HepG2 (cell line): ENCODE measurements at regions not wholly inside any gene's neighbourhood (a gene's known extent, or its start where the extent isn't known, plus 50 kb on each side); places are given as distances from the start of the nearest gene placed in this dataset.

ENCODE experiments used
- EP300 ChIP-seq, 3 experiments: sonication (generic) in 1 of 3; formaldehyde crosslinking in 1 of 3; IDR thresholded peaks; 2 replicates each; pipeline versions ENCODE4 v1.5.1 to v1.6.1; 2011 to 2020; ENCODE audit warnings: low read depth in 2 of 3, low read length in 2 of 3, borderline replicate concordance in 1 of 3, improper control_type of control experiment in 1 of 3, mild to moderate bottlenecking in 1 of 3, missing genetic modification reagents in 1 of 3, moderate library complexity in 1 of 3
- FOXJ3 ChIP-seq: sonication (generic); formaldehyde crosslinking; IDR thresholded peaks from 2 replicates; pipeline ENCODE4 v1.4.0; 2020; ENCODE audit warnings: missing genetic modification reagents, mild to moderate bottlenecking, borderline replicate concordance
- NCOR1 ChIP-seq: fragments of 200-600 bp; sonication (generic); IDR thresholded peaks from 2 replicates; pipeline ENCODE4 v1.7.0; 2017; ENCODE audit warnings: antibody characterized with exemption, low read length, borderline replicate concordance
- NFE2L2 ChIP-seq: fragments of 150-350 bp; IDR thresholded peaks from 2 replicates; pipeline ENCODE4 v1.6.1; 2014; ENCODE audit warnings: low read length
- POLR2AphosphoS2 ChIP-seq: IDR thresholded peaks from 2 replicates; pipeline ENCODE4 v1.6.1; 2011; ENCODE audit warnings: low read depth, low read length, improper control_type of control experiment
- RAD51 ChIP-seq: fragments of 450-650 bp; IDR thresholded peaks from 2 replicates; pipeline ENCODE4 v1.6.1; 2016; ENCODE audit warnings: borderline replicate concordance
- RNF2 ChIP-seq: fragments of 450-650 bp; conservative IDR thresholded peaks from 2 replicates; pipeline ENCODE4 v1.6.1; 2016; ENCODE audit warnings: low read depth
- SRF ChIP-seq: IDR thresholded peaks from 2 replicates; pipeline ENCODE4 v1.6.1; 2011; ENCODE audit warnings: mild to moderate bottlenecking, low read depth, low read length, moderate library complexity
- ZNF10 ChIP-seq: sonication (generic); formaldehyde crosslinking; IDR thresholded peaks from 2 replicates; pipeline ENCODE4 v1.4.0; 2020; ENCODE audit warnings: mild to moderate bottlenecking, low read depth, missing genetic modification reagents, borderline replicate concordance
- ZNF3 ChIP-seq: IDR thresholded peaks from 2 replicates; pipeline ENCODE4 v1.7.0; 2017; ENCODE audit warnings: inconsistent platforms
- TF ChIP-seq, protein P1 (sequence below), 2 experiments: sonication (generic) in 1 of 2; formaldehyde crosslinking in 1 of 2; IDR thresholded peaks; 2 replicates each; pipeline versions ENCODE4 v1.4.0 to v1.6.1; 2016 to 2020; ENCODE audit warnings: borderline replicate concordance in 1 of 2, low read depth in 1 of 2, mild to moderate bottlenecking in 1 of 2, missing genetic modification reagents in 1 of 2
- TF ChIP-seq, protein P2 (sequence below): fragments of 450-650 bp; IDR thresholded peaks from 2 replicates; pipeline ENCODE4 v1.6.1; 2017

DNA sequence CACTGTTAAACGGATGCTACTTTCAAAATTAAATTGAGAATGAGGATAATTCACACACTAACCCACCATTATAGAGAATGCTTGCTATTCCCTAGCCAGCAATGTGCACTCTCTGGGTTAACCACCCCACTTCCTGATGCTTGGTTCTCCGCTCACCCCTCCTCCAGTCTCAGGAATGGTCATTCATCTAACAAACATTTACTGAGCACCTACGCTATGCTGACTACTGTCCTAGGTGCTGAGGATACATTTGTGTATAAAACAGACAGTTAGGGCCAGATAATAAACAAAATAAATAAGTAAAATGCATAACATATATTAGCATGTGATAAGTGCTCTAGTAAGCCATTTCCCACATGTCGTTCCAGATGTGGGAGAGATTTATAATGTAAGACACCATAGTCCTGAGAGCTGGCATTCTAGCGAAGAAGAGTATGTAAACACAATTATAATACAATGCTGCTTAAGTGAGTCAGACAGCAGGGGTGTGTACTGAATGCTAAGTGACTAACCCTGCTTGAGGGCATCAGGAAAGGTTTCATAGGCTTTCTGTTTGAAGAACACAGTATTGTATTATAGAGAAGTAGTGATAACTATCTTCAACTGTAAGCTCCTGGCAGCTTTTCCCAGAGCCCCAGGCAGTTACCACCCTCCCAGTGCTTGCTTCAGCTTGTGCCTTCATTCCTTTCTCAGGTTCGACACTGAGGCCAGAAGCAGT is 126.7 kb upstream of the CACHD1 start:
- no peak for TF ChIP-seq NFE2L2
- TF ChIP-seq SRF = no peak
- TF ChIP-seq ZNF3 = no peak
- TF ChIP-seq, protein P1, sequence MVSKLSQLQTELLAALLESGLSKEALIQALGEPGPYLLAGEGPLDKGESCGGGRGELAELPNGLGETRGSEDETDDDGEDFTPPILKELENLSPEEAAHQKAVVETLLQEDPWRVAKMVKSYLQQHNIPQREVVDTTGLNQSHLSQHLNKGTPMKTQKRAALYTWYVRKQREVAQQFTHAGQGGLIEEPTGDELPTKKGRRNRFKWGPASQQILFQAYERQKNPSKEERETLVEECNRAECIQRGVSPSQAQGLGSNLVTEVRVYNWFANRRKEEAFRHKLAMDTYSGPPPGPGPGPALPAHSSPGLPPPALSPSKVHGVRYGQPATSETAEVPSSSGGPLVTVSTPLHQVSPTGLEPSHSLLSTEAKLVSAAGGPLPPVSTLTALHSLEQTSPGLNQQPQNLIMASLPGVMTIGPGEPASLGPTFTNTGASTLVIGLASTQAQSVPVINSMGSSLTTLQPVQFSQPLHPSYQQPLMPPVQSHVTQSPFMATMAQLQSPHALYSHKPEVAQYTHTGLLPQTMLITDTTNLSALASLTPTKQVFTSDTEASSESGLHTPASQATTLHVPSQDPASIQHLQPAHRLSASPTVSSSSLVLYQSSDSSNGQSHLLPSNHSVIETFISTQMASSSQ (IDR thresholded peaks at IDR 0.05; ENCODE audit: low read depth) = no peak
- TF ChIP-seq, protein P1 (CRISPR knock-in tag; IDR thresholded peaks at IDR 0.05; ENCODE audit: borderline replicate concordance) = no peak
- no peak for TF ChIP-seq ZNF10
- no peak for TF ChIP-seq NCOR1
- no peak for TF ChIP-seq RAD51
- TF ChIP-seq FOXJ3 (CRISPR knock-in tag) = no peak
- no peak for TF ChIP-seq POLR2AphosphoS2
- TF ChIP-seq RNF2 = no peak
- TF ChIP-seq, protein P2, sequence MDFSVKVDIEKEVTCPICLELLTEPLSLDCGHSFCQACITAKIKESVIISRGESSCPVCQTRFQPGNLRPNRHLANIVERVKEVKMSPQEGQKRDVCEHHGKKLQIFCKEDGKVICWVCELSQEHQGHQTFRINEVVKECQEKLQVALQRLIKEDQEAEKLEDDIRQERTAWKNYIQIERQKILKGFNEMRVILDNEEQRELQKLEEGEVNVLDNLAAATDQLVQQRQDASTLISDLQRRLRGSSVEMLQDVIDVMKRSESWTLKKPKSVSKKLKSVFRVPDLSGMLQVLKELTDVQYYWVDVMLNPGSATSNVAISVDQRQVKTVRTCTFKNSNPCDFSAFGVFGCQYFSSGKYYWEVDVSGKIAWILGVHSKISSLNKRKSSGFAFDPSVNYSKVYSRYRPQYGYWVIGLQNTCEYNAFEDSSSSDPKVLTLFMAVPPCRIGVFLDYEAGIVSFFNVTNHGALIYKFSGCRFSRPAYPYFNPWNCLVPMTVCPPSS = no peak
- TF ChIP-seq EP300 (IDR thresholded peaks at IDR 0.05; ENCODE audit: low read depth in 2 of 2, low read length in 2 of 2) = no peak
- no peak for TF ChIP-seq EP300 (CRISPR knock-in tag; IDR thresholded peaks at IDR 0.05; ENCODE audit: borderline replicate concordance)
